ENCODE measurements at regions not wholly inside any gene's neighbourhood (a gene's known extent, or its start where the extent isn't known, plus 50 kb on each side); places are given as distances from the start of the nearest gene placed in this dataset.

DNA sequence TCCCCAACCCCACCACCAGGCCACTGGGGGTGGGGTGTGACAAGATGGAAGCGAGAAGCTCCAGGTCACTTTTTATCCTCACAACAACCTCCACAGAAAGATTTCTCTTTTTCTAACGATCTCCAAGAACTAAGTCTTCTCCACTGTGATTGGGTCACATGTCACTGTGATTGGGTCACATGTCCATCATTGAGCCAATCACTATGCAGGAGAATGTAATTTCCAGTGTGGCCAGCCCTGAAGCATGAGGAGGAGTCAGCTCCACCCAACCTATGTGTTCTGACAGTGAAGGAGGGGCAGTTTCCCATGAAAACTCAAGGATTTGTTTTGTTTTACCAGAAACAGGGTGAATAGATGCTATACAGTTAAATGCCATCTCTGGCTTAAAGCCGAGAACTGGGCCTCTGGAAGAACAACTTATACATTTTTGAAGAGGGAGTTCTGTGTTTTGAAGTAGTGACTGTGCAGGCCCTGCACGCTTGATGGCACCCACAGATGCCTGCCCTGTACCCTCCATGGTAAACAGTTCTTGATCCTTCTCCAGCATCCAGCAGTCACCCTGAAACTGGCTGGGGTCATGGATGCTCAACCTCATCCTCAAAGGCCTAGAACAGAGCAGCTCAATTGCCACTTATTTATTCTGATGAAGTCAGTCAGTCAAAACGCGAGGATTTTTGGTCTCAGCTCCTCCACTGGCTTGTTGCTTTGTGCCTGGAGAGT lies 180.4 kb upstream of the BMP4 start:
- TF ChIP-seq POLR2AphosphoS5 (IDR thresholded peaks at IDR 0.05; ENCODE audit: borderline replicate concordance, low read depth, low read length): no peak
- TF ChIP-seq EZH2 (IDR thresholded peaks at IDR 0.05): no peak
